SK-N-SH treated with all-trans-retinoic acid at 6 μM for 48 hours (cell line): ENCODE measurements at regions not wholly inside any gene's neighbourhood (a gene's known extent, or its start where the extent isn't known, plus 50 kb on each side); places are given as distances from the start of the nearest gene placed in this dataset.

Experiments
- ATAC-seq: fragments of 200-7000 bp; cut with Tn5 transposase; 3 replicates; pipeline ENCODE4 v1.9.1; 2020; ENCODE audit warnings: mild to moderate bottlenecking, moderate library complexity
- ARNTL ChIP-seq: fragments of 450-650 bp; formaldehyde crosslinking; IDR thresholded peaks from 2 replicates; pipeline ENCODE4 v1.5.0; 2020; ENCODE audit warnings: low read depth, mild to moderate bottlenecking, moderate library complexity, borderline replicate concordance
- BACH2 ChIP-seq: fragments of 250-450 bp; sonication (Bioruptor Pico); IDR thresholded peaks from 2 replicates; pipeline ENCODE4 v1.9.0; 2021; ENCODE audit warnings: mild to moderate bottlenecking, borderline replicate concordance
- CSDC2 ChIP-seq: fragments of 250-450 bp; sonication (Bioruptor Pico); IDR thresholded peaks from 2 replicates; pipeline ENCODE4 v1.5.0; 2020; ENCODE audit warnings: mild to moderate bottlenecking, moderate library complexity
- ESRRG ChIP-seq: fragments of 250-450 bp; sonication (Bioruptor Pico); IDR thresholded peaks from 2 replicates; pipeline ENCODE4 v1.6.1; 2021; ENCODE audit warnings: mild to moderate bottlenecking
- GLIS3 ChIP-seq: fragments of 250-450 bp; sonication (Bioruptor Pico); IDR thresholded peaks from 2 replicates; pipeline ENCODE4 v1.5.0; 2020; ENCODE audit warnings: mild to moderate bottlenecking, moderate library complexity
- ISL1 ChIP-seq: fragments of 250-450 bp; sonication (Bioruptor Pico); IDR thresholded peaks from 2 replicates; pipeline ENCODE4 v2.1.2; 2022; ENCODE audit warnings: mild to moderate bottlenecking, moderate library complexity
- OSR1 ChIP-seq: fragments of 250-450 bp; sonication (Bioruptor Pico); IDR thresholded peaks from 2 replicates; pipeline ENCODE4 v1.8.0; 2022; ENCODE audit warnings: moderate library complexity, mild to moderate bottlenecking, inconsistent platforms
- PPARA ChIP-seq: fragments of 250-450 bp; sonication (Bioruptor Pico); IDR thresholded peaks from 2 replicates; pipeline ENCODE4 v1.5.0; 2020; ENCODE audit warnings: mild to moderate bottlenecking, borderline replicate concordance
- RARB ChIP-seq: fragments of 250-450 bp; sonication (Bioruptor Pico); IDR thresholded peaks from 2 replicates; pipeline ENCODE4 v1.8.0; 2021; ENCODE audit warnings: mild to moderate bottlenecking, moderate library complexity
- SNAI2 ChIP-seq: fragments of 250-450 bp; sonication (Bioruptor Pico); IDR thresholded peaks from 2 replicates; pipeline ENCODE4 v1.5.0; 2020; ENCODE audit warnings: mild to moderate bottlenecking, moderate library complexity
- TCF4 ChIP-seq: fragments of 250-450 bp; sonication (Bioruptor Pico); IDR thresholded peaks from 2 replicates; pipeline ENCODE4 v1.8.0; 2021; ENCODE audit warnings: mild to moderate bottlenecking, moderate library complexity, borderline replicate concordance
- TOX ChIP-seq: fragments of 250-450 bp; sonication (Bioruptor Pico); IDR thresholded peaks from 2 replicates; pipeline ENCODE4 v1.8.0; 2021; ENCODE audit warnings: mild to moderate bottlenecking, moderate library complexity, borderline replicate concordance
- ZC3H10 ChIP-seq: fragments of 250-450 bp; sonication (Bioruptor Pico); IDR thresholded peaks from 2 replicates; pipeline ENCODE4 v1.5.1; 2021; ENCODE audit warnings: mild to moderate bottlenecking, moderate library complexity
- ZFP3 ChIP-seq: fragments of 250-450 bp; sonication (Bioruptor Pico); IDR thresholded peaks from 2 replicates; pipeline ENCODE4 v1.5.0; 2020; ENCODE audit warnings: mild to moderate bottlenecking, moderate library complexity
- ZFP30 ChIP-seq: fragments of 450-650 bp; formaldehyde crosslinking; IDR thresholded peaks from 2 replicates; pipeline ENCODE4 v1.5.0; 2022; ENCODE audit warnings: mild to moderate bottlenecking, moderate library complexity
- ZNF565 ChIP-seq: fragments of 450-650 bp; formaldehyde crosslinking; conservative IDR thresholded peaks from 2 replicates; pipeline ENCODE4 v1.5.0; 2020; ENCODE audit warnings: low read depth, mild to moderate bottlenecking, moderate library complexity
- ZNF70 ChIP-seq: fragments of 450-650 bp; formaldehyde crosslinking; IDR thresholded peaks from 2 replicates; pipeline ENCODE4 v1.5.0; 2020; ENCODE audit warnings: mild to moderate bottlenecking, moderate library complexity
- TF ChIP-seq, protein P1 (sequence below): fragments of 250-450 bp; sonication (Bioruptor Pico); IDR thresholded peaks from 2 replicates; pipeline ENCODE4 v1.5.1; 2020; ENCODE audit warnings: low read depth, mild to moderate bottlenecking, moderate library complexity
- TF ChIP-seq, protein P2 (sequence below): fragments of 250-450 bp; sonication (Bioruptor Pico); IDR thresholded peaks from 2 replicates; pipeline ENCODE4 v1.5.1; 2021; ENCODE audit warnings: mild to moderate bottlenecking, moderate library complexity
- TF ChIP-seq, protein P3 (sequence below): fragments of 250-450 bp; sonication (Bioruptor Pico); IDR thresholded peaks from 2 replicates; pipeline ENCODE4 v1.8.0; 2021; ENCODE audit warnings: low read depth, mild to moderate bottlenecking, moderate library complexity, borderline replicate concordance
- TF ChIP-seq, protein P4 (sequence below): fragments of 250-450 bp; sonication (Bioruptor Pico); IDR thresholded peaks from 2 replicates; pipeline ENCODE4 v1.5.0; 2020; ENCODE audit warnings: mild to moderate bottlenecking, moderate library complexity

DNA sequence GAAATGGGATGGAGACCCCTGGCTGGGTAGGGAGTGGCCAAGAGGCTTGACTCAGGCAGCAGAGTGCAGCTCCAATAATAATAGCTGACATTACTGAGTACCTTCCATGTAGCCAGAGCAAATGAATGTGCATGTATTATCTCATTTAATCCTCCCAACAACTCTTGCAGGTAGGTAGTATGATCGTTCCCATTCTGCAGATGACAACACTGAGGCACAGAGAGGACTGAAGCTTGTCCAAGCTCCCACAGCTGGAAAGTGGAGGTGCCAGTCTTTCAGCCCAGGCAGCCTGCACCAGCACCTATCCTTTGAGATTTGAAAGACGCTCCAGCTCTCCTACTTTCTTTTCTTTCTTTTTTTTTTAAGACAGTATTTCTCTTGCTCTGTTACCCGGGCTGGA lies 87.6 kb downstream of the PCDH1 start:
- no peak for ATAC-seq
- TF ChIP-seq, protein P1, sequence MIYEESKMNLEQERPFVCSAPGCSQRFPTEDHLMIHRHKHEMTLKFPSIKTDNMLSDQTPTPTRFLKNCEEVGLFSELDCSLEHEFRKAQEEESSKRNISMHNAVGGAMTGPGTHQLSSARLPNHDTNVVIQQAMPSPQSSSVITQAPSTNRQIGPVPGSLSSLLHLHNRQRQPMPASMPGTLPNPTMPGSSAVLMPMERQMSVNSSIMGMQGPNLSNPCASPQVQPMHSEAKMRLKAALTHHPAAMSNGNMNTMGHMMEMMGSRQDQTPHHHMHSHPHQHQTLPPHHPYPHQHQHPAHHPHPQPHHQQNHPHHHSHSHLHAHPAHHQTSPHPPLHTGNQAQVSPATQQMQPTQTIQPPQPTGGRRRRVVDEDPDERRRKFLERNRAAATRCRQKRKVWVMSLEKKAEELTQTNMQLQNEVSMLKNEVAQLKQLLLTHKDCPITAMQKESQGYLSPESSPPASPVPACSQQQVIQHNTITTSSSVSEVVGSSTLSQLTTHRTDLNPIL (CRISPR knock-in tag), result no peak
- no peak for TF ChIP-seq ISL1 (CRISPR knock-in tag)
- no peak for TF ChIP-seq TCF4 (CRISPR knock-in tag)
- no peak for TF ChIP-seq ZFP3 (CRISPR knock-in tag)
- no peak for TF ChIP-seq ZC3H10 (CRISPR knock-in tag)
- no peak for TF ChIP-seq SNAI2
- no peak for TF ChIP-seq TOX
- TF ChIP-seq ZFP30 (CRISPR knock-in tag), result no peak
- TF ChIP-seq CSDC2 (CRISPR knock-in tag), result no peak
- TF ChIP-seq ESRRG, result no peak

DNA sequence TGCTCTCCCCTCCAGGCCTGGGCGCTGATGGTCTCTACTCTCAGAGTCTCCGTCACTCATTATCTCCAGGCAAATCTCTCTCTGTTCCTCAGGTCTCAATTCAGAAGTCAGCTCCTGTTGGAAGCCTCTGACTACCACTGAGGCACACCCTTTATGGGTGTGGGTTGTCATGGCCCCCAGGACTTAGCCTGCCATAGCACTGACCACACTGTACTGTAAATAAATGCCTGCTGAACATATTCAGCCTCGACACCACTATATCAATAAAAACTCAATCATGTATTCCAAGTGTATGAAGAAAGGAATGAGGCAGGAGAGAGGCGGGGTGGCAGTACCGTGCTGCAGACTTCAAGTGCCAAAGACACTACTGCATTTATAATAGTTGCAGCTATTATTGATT lies 88.9 kb downstream of the PCDH1 start:
- no peak for ATAC-seq
- TF ChIP-seq TOX (no peak), PPARA (CRISPR knock-in tag) (no peak), SNAI2 (no peak), ZNF70 (CRISPR knock-in tag) (no peak), RARB (no peak)
- TF ChIP-seq, protein P2, sequence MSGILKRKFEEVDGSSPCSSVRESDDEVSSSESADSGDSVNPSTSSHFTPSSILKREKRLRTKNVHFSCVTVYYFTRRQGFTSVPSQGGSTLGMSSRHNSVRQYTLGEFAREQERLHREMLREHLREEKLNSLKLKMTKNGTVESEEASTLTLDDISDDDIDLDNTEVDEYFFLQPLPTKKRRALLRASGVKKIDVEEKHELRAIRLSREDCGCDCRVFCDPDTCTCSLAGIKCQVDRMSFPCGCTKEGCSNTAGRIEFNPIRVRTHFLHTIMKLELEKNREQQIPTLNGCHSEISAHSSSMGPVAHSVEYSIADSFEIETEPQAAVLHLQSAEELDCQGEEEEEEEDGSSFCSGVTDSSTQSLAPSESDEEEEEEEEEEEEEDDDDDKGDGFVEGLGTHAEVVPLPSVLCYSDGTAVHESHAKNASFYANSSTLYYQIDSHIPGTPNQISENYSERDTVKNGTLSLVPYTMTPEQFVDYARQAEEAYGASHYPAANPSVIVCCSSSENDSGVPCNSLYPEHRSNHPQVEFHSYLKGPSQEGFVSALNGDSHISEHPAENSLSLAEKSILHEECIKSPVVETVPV (CRISPR knock-in tag), result no peak

DNA sequence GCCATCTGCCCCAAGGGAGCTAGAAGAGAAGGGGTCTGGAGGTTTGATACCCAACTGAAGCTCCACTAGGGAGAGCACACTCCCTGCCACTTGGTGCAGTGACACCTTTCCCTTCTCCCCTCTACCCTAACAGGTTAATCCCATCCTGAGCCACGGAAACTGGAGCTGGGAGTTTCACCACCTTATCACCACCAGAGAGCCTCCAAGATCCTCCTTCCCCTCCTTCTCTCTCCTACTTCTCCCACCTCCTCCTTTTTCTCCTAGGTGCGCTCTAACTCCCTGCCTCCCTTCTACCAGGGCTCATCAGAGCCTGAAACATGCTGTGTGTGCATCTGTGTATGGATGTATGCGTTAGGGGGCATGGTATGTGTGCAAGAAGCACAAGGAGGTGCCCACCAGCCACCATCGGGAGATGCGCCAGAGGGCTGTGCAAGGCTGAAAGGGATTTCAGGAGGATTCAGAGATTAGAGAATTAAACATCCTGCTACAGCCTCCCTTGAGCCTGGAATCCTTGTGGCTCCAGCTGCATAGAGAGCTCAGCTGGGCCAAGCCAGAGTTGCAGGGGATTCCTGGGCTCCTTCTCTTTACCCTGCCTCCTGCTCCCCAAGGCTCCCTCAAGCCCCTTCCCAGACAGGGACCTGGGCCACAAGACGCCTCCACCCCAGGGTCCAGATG lies 89.8 kb downstream of the PCDH1 start:
- TF ChIP-seq RARB (no peak), CSDC2 (CRISPR knock-in tag) (no peak), BACH2 (CRISPR knock-in tag) (no peak), ZNF565 (CRISPR knock-in tag) (no peak), ARNTL (CRISPR knock-in tag) (no peak), ZFP30 (CRISPR knock-in tag) (no peak), GLIS3 (CRISPR knock-in tag) (no peak), OSR1 (CRISPR knock-in tag) (no peak), ZNF70 (CRISPR knock-in tag) (no peak)
- TF ChIP-seq, protein P3, sequence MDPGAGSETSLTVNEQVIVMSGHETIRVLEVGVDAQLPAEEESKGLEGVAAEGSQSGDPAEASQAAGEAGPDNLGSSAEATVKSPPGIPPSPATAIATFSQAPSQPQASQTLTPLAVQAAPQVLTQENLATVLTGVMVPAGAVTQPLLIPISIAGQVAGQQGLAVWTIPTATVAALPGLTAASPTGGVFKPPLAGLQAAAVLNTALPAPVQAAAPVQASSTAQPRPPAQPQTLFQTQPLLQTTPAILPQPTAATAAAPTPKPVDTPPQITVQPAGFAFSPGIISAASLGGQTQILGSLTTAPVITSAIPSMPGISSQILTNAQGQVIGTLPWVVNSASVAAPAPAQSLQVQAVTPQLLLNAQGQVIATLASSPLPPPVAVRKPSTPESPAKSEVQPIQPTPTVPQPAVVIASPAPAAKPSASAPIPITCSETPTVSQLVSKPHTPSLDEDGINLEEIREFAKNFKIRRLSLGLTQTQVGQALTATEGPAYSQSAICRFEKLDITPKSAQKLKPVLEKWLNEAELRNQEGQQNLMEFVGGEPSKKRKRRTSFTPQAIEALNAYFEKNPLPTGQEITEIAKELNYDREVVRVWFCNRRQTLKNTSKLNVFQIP (CRISPR knock-in tag), result no peak
- TF ChIP-seq, protein P4, sequence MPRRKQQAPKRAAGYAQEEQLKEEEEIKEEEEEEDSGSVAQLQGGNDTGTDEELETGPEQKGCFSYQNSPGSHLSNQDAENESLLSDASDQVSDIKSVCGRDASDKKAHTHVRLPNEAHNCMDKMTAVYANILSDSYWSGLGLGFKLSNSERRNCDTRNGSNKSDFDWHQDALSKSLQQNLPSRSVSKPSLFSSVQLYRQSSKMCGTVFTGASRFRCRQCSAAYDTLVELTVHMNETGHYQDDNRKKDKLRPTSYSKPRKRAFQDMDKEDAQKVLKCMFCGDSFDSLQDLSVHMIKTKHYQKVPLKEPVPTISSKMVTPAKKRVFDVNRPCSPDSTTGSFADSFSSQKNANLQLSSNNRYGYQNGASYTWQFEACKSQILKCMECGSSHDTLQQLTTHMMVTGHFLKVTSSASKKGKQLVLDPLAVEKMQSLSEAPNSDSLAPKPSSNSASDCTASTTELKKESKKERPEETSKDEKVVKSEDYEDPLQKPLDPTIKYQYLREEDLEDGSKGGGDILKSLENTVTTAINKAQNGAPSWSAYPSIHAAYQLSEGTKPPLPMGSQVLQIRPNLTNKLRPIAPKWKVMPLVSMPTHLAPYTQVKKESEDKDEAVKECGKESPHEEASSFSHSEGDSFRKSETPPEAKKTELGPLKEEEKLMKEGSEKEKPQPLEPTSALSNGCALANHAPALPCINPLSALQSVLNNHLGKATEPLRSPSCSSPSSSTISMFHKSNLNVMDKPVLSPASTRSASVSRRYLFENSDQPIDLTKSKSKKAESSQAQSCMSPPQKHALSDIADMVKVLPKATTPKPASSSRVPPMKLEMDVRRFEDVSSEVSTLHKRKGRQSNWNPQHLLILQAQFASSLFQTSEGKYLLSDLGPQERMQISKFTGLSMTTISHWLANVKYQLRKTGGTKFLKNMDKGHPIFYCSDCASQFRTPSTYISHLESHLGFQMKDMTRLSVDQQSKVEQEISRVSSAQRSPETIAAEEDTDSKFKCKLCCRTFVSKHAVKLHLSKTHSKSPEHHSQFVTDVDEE, result no peak
- TF ChIP-seq, protein P2 (CRISPR knock-in tag), result no peak
- TF ChIP-seq, all 23 proteins: peak for 0
- no peak; the same call in 2 of the 3 replicates for ATAC-seq
